SJCRH30 (cell line): ENCODE measurements at regions not wholly inside any gene's neighbourhood (a gene's known extent, or its start where the extent isn't known, plus 50 kb on each side); places are given as distances from the start of the nearest gene placed in this dataset.
A peak's percentile ranks its signal among the peaks of the same experiment; 100 is the strongest.
"Not testable (repeated sequence)": the region's sequence is repeated elsewhere in the genome, so short reads cannot be mapped to it uniquely, and the experiment has no call there.

Experiments
- DNase-seq, 2 experiments: peaks; one replicate each; pipeline ENCODE4 v3.0.0-alpha.2; 2015 to 2020
- H3K27ac ChIP-seq: fragments of 250-450 bp; sonication (Bioruptor Pico); 2 replicates; pipeline ENCODE4 v1.5.1; 2020; ENCODE audit warnings: mild to moderate bottlenecking, moderate library complexity
- H3K27me3 ChIP-seq: fragments of 250-450 bp; sonication (Bioruptor Pico); 2 replicates; pipeline ENCODE4 v1.5.1; 2020; ENCODE audit warnings: mild to moderate bottlenecking, moderate library complexity
- H3K36me3 ChIP-seq: fragments of 250-450 bp; sonication (Bioruptor Pico); 2 replicates; pipeline ENCODE4 v1.5.1; 2020; ENCODE audit warnings: mild to moderate bottlenecking, moderate library complexity
- H3K4me1 ChIP-seq: fragments of 250-450 bp; sonication (Bioruptor Pico); 2 replicates; pipeline ENCODE4 v1.5.1; 2020; ENCODE audit warnings: mild to moderate bottlenecking, moderate library complexity
- H3K4me3 ChIP-seq: fragments of 250-450 bp; sonication (Bioruptor Pico); 2 replicates; pipeline ENCODE4 v1.5.1; 2020; ENCODE audit warnings: mild to moderate bottlenecking, moderate library complexity
- H3K9me3 ChIP-seq: fragments of 250-450 bp; sonication (Bioruptor Pico); replicated peaks from 2 replicates; pipeline ENCODE4 v1.5.1; 2020; ENCODE audit warnings: mild to moderate bottlenecking, moderate library complexity

- DNase-seq, result no peak
- no peak overlapping the region for H3K4me3 ChIP-seq
- no peaks in the 10 kb centered on the region for H3K36me3 ChIP-seq
- peaks cover 11% of the 10 kb centered on the region; the same call in 1 of the 2 replicates for H3K27me3 ChIP-seq
- no peaks in the 10 kb centered on the region for H3K4me1 ChIP-seq
- no peak overlapping the region for H3K27ac ChIP-seq
- H3K9me3 ChIP-seq, result no peaks in the 10 kb centered on the region
Measured at GRCh38 chr3:25906132-25906906, 116.4 kb downstream of the OXSM start.

GRCh38 chr3:25907081-25907480, 117.2 kb downstream of the OXSM start:
- no peaks in the 10 kb centered on the region for H3K4me1 ChIP-seq

GRCh38 chr3:25910105-25910504, 120.2 kb downstream of the OXSM start:
- H3K4me1 ChIP-seq, result no peaks in the 10 kb centered on the region
- H3K9me3 ChIP-seq, result no peaks in the 10 kb centered on the region
- H3K27ac ChIP-seq, result no peak overlapping the region
- DNase-seq, result no peak
- H3K4me3 ChIP-seq, result no peak overlapping the region
- H3K27me3 ChIP-seq, result 0 out of 2 replicates have a peak, but pooled peaks cover 3% of the 10 kb centered on the region
- no peaks in the 10 kb centered on the region for H3K36me3 ChIP-seq

More at GRCh38 chr3:25907081-25907480, 117.2 kb downstream of the OXSM start:
- Histone ChIP-seq H3K9me3 (no peaks in the 10 kb centered on the region), H3K36me3 (no peaks in the 10 kb centered on the region), H3K4me3 (no peak overlapping the region), H3K27ac (no peak overlapping the region), H3K27me3 (peaks cover 11% of the 10 kb centered on the region; the same call in 1 of the 2 replicates)
- no peak for DNase-seq

GRCh38 chr3:25910997-25911396, 121.1 kb downstream of the OXSM start:
- Histone ChIP-seq H3K9me3 (no peaks in the 10 kb centered on the region), H3K4me1 (no peaks in the 10 kb centered on the region), H3K36me3 (no peaks in the 10 kb centered on the region), H3K4me3 (no peak overlapping the region), H3K27ac (no peak overlapping the region), H3K27me3 (0 out of 2 replicates have a peak, but pooled peaks cover 3% of the 10 kb centered on the region)
- DNase-seq, result peak; percentile 44 to 67

GRCh38 chr3:25911525-25912295, 121.8 kb downstream of the OXSM start:
- DNase-seq, result no peak
- no peaks in the 10 kb centered on the region for H3K4me1 ChIP-seq
- no peak overlapping the region for H3K4me3 ChIP-seq
- H3K9me3 ChIP-seq, result no peaks in the 10 kb centered on the region
- no peaks in the 10 kb centered on the region for H3K36me3 ChIP-seq
- H3K27me3 ChIP-seq, result no peaks in the 10 kb centered on the region
- no peak overlapping the region for H3K27ac ChIP-seq

- H3K9me3 ChIP-seq, result no peaks in the 10 kb centered on the region
- H3K36me3 ChIP-seq, result no peaks in the 10 kb centered on the region
- H3K4me1 ChIP-seq, result no peaks in the 10 kb centered on the region
- no peak for DNase-seq
- no peak overlapping the region for H3K27ac ChIP-seq
- no peak overlapping the region for H3K4me3 ChIP-seq
- H3K27me3 ChIP-seq, result no peaks in the 10 kb centered on the region
Measured at GRCh38 chr3:25913179-25913578, 123.3 kb downstream of the OXSM start.

GRCh38 chr3:25915673-25916072, 125.8 kb downstream of the OXSM start:
- no peaks in the 10 kb centered on the region for H3K9me3 ChIP-seq
- H3K4me1 ChIP-seq, result no peaks in the 10 kb centered on the region
- DNase-seq, result no peak
- H3K4me3 ChIP-seq, result no peak overlapping the region
- no peaks in the 10 kb centered on the region for H3K36me3 ChIP-seq
- H3K27me3 ChIP-seq, result no peaks in the 10 kb centered on the region
- H3K27ac ChIP-seq, result no peak overlapping the region

GRCh38 chr3:25916321-25916720, 126.4 kb downstream of the OXSM start:
- no peaks in the 10 kb centered on the region for H3K36me3 ChIP-seq
- H3K4me3 ChIP-seq, result no peak overlapping the region
- H3K9me3 ChIP-seq, result no peaks in the 10 kb centered on the region
- H3K27me3 ChIP-seq, result no peaks in the 10 kb centered on the region
- no peaks in the 10 kb centered on the region for H3K4me1 ChIP-seq
- no peak overlapping the region for H3K27ac ChIP-seq
- no peak for DNase-seq

GRCh38 chr3:25931967-25932366, 142.1 kb downstream of the OXSM start:
- not testable (repeated sequence) for H3K27me3 ChIP-seq, DNase-seq, H3K4me3 ChIP-seq, H3K9me3 ChIP-seq, H3K36me3 ChIP-seq, H3K27ac ChIP-seq, H3K4me1 ChIP-seq

- Histone ChIP-seq H3K9me3 (no peaks in the 10 kb centered on the region), H3K36me3 (no peaks in the 10 kb centered on the region), H3K4me1 (no peaks in the 10 kb centered on the region), H3K27ac (no peak overlapping the region), H3K27me3 (no peaks in the 10 kb centered on the region), H3K4me3 (no peak overlapping the region)
- DNase-seq, result no peak
Measured at GRCh38 chr3:25938566-25939325, 148.9 kb downstream of the OXSM start.

- H3K4me3 ChIP-seq, result no peak overlapping the region
- H3K27ac ChIP-seq, result no peak overlapping the region
- no peaks in the 10 kb centered on the region for H3K27me3 ChIP-seq
- H3K4me1 ChIP-seq, result no peaks in the 10 kb centered on the region
- no peak for DNase-seq
- no peaks in the 10 kb centered on the region for H3K36me3 ChIP-seq
- no peaks in the 10 kb centered on the region for H3K9me3 ChIP-seq
Measured at GRCh38 chr3:25940935-25941334, 151.0 kb downstream of the OXSM start.

GRCh38 chr3:25944329-25944728, 154.4 kb downstream of the OXSM start:
- H3K27ac ChIP-seq, result no peak overlapping the region
- DNase-seq, result peak in 1 of 2 experiments; percentile 11
- no peaks in the 10 kb centered on the region for H3K4me1 ChIP-seq
- H3K36me3 ChIP-seq, result no peaks in the 10 kb centered on the region
- no peak overlapping the region for H3K4me3 ChIP-seq
- no peaks in the 10 kb centered on the region for H3K27me3 ChIP-seq
- no peaks in the 10 kb centered on the region for H3K9me3 ChIP-seq

- no peak overlapping the region for H3K27ac ChIP-seq
- H3K36me3 ChIP-seq, result no peaks in the 10 kb centered on the region
- no peaks in the 10 kb centered on the region for H3K27me3 ChIP-seq
- no peaks in the 10 kb centered on the region for H3K9me3 ChIP-seq
- H3K4me1 ChIP-seq, result no peaks in the 10 kb centered on the region
- no peak overlapping the region for H3K4me3 ChIP-seq
- no peak for DNase-seq
Measured at GRCh38 chr3:25945366-25945765, 155.5 kb downstream of the OXSM start.

- H3K27ac ChIP-seq, result no peak overlapping the region
- H3K4me3 ChIP-seq, result no peak overlapping the region
- H3K27me3 ChIP-seq, result no peaks in the 10 kb centered on the region
- H3K9me3 ChIP-seq, result no peaks in the 10 kb centered on the region
- DNase-seq, result no peak
- H3K4me1 ChIP-seq, result no peaks in the 10 kb centered on the region
- H3K36me3 ChIP-seq, result no peaks in the 10 kb centered on the region
Measured at GRCh38 chr3:25945836-25946235, 155.9 kb downstream of the OXSM start.

- no peak for DNase-seq
- H3K27me3 ChIP-seq, result no peaks in the 10 kb centered on the region
Measured at GRCh38 chr3:25952133-25952532, 162.2 kb downstream of the OXSM start.

More at GRCh38 chr3:25952133-25952532, 162.2 kb downstream of the OXSM start:
- Histone ChIP-seq H3K36me3 (no peaks in the 10 kb centered on the region), H3K4me3 (no peak overlapping the region), H3K9me3 (no peaks in the 10 kb centered on the region), H3K27ac (no peak overlapping the region), H3K4me1 (no peaks in the 10 kb centered on the region)
